HUDEP-2 (cell line): ENCODE measurements at regions not wholly inside any gene's neighbourhood (a gene's known extent, or its start where the extent isn't known, plus 50 kb on each side); places are given as distances from the start of the nearest gene placed in this dataset.
"Not testable (repeated sequence)": the region's sequence is repeated elsewhere in the genome, so short reads cannot be mapped to it uniquely, and the experiment has no call there.

Source experiments
- DNase-seq, 76 experiments: peaks; one replicate each; lab custom pipeline; 2025; ENCODE audit not compliant: unreplicated experiment in 76 of 76; lab: John Stamatoyannopoulos, UW

DNA sequence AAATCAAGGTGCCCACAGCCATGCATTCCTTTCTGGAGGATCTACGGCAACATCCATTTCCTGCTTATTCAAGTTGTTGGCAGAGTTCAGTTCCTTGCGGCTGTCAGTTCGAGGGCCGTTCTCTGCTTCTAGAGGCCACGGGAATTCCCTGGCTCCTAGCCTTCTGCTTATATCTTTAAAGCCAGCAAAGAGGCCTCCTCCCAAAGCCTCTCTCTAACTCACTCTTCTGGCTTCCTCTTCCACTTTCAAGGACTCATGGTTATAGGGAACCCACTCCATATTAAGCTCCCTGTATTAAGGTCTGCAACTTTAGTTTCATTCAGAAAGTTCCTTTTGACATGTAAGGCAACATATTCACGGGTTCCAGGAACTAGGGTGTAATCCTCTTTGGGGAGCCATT, 150.1 kb upstream of the RMP24 start:
- no peak for DNase-seq

- DNase-seq, result no peak
Measured at GRCh38 chr18:35826477-35826876, 146.0 kb upstream of the RMP24 start.

DNA sequence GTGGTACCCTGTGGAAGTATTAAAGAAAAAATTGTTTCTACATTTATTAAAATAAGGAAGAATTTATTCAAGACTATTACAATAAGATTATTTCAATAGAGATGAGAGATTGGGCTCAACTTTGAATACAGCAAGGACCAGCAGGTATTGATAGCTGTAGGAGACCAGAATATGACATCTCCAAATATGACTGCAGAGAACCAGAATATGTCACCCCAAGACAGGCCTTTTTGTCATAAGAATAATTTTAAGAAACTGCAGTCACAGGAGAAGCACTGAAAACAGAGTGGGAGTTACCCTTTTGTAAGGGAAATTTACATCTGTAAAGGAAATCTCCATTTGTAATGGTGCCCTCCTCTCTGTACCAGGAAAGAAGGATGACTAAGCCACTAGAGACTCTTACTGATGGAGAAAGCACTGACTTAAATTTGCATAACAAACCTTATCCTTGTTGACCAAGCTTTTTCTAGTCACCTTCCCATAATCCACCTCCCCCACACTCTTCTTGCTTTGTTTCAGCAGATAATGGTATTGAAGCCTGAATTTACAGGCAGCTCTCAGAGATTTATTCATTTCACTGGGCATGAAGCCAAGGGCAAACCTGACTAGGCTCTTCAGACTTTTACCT, 145.1 kb upstream of the RMP24 start:
- no peak for DNase-seq

GRCh38 chr18:35827903-35828275, 144.6 kb upstream of the RMP24 start:
- DNase-seq, result no peak

DNA sequence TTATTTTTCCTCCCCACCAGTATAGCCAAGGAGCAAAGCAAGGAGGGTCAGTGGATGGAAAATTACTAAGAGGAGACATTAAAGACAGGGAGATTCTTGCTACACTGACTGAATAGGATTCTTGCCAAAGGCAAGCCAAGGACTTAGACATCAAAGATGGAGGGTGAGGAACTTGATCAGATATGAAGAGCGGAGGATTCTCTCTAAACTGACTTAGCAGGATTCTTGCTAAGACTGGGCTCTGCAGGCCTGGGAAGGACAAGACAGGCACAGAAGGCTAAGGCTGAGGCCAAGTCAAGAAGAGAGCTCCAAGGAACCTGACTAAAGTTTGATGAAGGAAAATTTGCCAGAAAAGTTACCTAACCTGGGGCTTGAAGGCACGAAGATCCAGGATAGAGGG, 143.9 kb upstream of the RMP24 start:
- DNase-seq, result no peak

DNA sequence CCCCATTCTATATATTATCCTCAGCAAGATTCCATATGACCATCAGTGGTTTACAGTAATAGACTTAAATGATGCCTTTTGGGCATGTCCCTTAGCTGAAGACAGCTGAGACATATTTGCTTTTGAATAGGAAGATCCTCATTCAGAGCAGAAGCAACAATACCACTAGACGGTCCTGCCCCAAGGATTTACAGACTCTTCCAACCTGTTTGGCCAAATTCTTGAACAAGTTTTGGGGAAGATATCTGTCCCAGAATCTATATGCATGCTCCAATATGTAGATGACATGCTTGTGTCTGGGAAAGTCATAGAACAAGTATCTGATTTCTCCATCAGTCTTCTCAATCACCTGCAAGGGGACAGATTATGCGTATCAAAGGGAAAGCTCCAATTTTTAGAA, 137.1 kb upstream of the RMP24 start:
- no peak for DNase-seq

- DNase-seq, result no peak
Measured at GRCh38 chr18:35835833-35836232, 136.6 kb upstream of the RMP24 start.

DNA sequence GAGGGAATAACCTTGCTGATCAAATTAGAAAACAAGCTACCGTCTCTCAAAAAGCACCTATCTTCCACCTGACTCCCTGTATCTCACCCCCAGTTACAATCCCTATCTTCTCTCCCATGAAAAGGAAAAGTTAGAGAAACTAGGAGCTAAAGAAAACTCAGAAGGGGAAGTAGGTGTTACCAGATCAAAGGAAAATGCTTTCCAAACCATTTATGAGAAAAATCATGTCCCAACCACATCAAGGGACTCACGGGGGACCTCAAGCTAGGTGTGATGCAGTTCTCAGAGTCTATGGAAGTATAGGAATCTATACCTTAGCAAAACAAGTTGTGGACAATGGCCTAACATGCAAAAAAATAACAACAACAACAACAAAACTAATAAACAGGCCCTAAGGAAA, 135.5 kb upstream of the RMP24 start:
- DNase-seq, result no peak

- no peak for DNase-seq
Measured at GRCh38 chr18:35837922-35838496, 134.5 kb upstream of the RMP24 start.

DNA sequence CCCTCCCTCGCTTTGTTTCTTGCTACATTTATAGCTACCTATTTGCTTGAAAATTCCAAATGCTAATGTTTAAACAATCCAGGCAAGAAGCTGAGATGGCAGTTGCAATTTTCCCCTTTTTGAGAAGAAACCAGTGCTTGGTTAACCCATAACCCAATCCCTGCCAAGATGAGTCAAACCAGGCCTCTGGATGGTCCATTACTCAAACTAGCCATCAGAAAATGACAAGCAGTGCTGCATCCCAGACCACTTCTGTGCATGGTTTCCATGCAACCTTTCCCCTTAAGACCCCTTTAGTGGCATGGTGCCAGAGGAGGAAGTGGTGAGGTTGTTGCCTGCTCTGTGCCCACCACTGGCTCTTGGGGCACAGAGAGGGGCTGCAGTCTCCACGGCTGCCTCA, 131.2 kb upstream of the RMP24 start:
- no peak for DNase-seq

- DNase-seq, result no peak
Measured at GRCh38 chr18:35842536-35842935, 129.9 kb upstream of the RMP24 start.

DNA sequence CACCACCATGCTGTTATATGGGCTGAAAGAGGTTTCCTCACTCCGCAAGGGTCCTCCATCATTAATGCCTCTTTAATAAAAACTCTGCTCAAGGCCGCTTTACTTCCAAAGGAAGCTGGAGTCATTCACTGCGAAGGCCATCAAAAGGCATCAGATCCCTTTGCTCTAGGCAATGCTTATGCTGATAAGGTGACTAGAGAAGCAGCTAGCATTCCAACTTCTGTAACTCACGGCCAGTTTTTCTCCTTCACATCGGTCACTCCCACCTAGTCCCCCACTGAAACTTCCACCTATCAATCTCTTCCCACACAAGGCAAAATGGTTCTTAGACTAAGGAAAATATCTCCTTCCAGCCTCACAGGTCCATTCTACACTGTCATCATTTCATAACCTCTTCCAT, 124.2 kb upstream of the RMP24 start:
- not testable (repeated sequence) for DNase-seq

DNA sequence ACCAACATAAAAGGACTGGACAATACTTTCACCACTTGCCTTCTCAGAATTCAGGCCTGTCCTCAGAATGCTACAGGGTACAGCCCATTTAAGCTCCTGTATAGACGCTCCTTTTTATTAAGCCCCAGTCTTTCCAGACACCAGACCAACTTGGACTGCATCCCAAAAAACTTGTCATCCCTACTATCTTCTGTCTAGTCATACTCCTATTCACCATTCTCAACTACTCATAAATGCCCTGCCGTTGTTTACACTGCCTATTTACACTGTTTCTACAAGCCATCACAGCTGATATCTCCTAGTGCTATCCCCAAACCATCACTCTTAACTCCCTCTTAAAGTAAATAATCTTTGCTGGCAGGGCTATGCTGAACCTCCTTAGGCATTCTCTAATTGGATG, 123.2 kb upstream of the RMP24 start:
- DNase-seq, result not testable (repeated sequence)

GRCh38 chr18:35851286-35851970, 121.1 kb upstream of the RMP24 start:
- no peak for DNase-seq

- no peak for DNase-seq
Measured at GRCh38 chr18:35852786-35853185, 119.7 kb upstream of the RMP24 start.

- DNase-seq, result no peak
Measured at GRCh38 chr18:35854095-35854494, 118.4 kb upstream of the RMP24 start.

DNA sequence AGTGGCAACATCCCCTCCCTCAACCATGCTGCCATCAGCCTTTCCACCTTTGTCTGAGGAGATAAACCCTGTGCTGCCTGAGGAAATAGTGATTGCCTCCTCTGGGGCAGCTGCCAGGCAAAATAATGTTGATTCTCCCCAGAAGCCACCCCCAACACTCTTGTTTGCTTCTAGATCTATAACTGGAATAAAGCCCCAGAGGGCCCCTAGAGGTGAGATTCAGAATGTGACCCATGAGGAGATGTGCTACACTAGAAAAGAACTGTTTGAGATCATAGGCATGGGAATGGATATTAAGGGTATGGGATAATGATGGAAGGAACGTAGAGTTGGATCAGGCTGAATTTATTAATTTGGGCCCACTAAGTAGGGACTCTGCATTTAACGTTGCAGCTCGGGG, 116.3 kb upstream of the RMP24 start:
- no peak for DNase-seq

DNA sequence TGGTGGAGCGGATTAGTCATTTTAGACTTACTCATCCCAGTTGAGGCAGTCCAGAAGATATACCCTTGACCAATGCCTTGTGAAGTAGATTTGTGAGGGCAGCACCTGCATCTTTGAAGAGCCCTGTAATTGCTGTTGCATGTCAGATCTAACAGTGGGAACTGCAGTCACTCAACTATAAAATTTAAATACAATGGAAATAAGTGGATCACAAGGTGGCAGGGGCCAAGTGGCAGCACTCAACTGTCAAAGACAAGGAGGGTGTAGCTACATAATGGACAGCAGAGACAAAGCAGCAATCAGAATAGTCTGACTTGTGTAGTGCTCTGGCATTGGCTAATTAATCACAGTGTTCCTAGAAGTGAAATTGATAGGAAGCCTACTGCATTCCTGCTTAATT, 115.8 kb upstream of the RMP24 start:
- not testable (repeated sequence) for DNase-seq

DNA sequence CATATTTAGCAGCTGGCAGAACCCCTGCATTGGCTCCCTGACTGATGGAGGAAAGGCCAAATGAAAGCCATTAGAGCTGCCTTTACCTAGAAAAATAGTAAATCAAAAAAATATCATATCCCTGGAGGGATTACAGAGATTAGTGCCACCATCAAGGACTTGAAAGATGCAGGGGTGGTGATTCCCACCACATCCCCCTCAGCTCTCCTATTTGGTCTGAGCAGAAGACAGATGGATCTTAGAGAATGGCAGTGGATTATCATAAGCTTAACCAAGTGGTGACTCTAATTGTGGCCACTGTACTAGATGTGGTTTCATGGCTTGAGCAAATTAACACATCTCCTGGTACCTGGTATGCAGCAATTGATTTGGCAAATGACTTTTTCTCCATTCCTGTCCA, 114.9 kb upstream of the RMP24 start:
- not testable (repeated sequence) for DNase-seq

DNA sequence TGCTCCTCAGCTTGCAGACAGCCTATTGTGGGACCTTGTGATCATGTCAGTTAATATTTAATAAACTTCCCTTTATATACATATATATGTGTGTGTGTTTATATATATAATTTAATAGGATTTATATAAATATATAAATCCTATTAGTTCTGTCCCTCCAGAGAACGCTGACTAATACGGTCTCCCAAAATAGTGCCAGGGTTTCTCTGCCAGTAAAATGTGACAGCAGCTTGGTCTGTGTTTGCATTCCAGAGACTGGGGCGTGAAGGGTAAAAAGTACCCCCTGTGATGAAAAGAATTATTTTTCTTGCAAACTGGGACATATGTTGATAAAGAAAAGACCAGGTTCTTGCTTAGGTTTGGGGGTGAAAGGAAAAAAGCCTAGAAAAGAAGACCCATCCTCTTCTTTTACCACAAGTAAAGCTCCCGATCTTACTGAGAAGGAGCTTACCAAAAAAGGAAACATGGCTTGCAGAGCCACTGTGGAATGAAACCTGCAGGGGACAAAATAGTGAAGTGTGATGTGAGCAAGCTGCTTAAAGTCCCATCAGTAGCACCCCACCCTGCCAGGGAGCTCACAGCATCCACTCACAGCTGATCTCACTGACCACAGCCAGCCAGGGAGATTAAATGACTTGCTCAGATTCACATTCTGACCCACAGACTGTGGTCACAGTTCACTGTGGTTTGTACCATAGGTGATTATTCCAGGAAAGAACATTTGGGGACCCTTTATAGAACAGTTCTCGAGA, 110.9 kb upstream of the RMP24 start:
- DNase-seq, result peak in 45 of 76 experiments; percentile 1 to 86 (median 51)

DNA sequence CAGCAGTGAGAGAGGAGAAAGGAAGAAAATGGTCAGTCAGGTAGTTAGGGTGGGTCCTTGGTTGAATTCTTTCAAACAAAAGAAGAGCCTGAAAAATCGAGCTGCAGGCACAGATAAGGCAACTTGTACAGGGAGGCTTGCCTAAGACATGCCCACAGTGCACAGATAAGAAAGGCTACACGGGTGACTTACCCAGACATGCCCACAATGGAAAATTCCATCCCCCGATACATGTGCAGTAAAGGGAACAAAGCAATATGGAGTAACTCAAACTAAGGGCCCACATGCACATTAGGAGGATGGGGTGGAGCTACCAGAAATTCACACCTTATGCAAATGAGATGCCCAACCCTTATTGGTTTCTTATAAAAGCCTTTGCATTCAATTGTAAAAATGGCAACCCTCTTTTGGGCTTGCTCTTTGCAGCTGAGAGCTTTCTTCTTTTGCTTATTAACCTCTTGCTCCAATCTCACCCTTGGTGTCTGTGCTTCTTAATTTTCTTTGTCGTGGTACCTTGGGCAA, 110.3 kb upstream of the RMP24 start:
- DNase-seq, result peak in 74 of 76 experiments; percentile 4 to 93 (median 65)
